T-helper 2 cell treated with Interferon-gamma antibody and Interleukin-4, amounts not matched to agents 100 ng/mL and 5 ng/mL, for 36 hours (primary cell): ENCODE measurements at regions not wholly inside any gene's neighbourhood (a gene's known extent, or its start where the extent isn't known, plus 50 kb on each side); places are given as distances from the start of the nearest gene placed in this dataset.

Source experiments
- intact Hi-C: fragments of 100-400 bp; cut with micrococcal nuclease; formaldehyde crosslinking; loops from one replicate; pipeline ENCODE4 v1.15.1; 2023

DNA sequence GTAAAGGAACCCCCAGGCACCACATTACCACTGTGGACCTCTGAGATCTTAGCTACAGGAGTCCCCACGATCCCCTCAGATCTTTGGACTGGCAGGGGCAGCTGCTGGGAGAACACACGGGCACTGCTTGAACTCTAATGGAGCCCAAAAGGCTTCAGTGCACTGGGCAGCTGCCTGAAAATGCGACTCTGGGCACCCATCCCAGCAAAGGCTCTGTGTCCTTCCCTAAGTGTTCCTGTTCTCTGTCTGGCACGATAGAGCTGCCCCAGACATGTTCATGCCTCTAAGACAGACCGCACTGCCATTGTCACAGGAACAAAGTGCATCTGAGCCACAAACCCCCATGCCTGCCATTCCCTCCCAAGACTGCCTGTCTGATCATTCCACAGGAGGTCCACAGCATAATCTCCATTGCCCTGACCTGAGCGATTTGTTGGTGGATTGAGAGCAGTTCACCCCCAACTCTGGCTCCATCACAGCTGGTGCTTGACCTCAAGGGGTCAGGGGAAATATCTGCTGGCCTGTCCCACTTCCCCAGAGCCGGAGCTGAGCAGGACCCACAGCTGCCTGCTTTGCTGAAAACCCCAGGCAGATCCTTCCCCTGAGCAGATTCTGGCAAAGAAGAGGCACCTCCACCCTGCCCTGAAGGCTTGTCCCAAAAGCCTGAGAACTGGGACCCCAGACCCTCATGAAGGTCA is 436.0 kb upstream of the INTU start:
- intact Hi-C loops = no loop called here

DNA sequence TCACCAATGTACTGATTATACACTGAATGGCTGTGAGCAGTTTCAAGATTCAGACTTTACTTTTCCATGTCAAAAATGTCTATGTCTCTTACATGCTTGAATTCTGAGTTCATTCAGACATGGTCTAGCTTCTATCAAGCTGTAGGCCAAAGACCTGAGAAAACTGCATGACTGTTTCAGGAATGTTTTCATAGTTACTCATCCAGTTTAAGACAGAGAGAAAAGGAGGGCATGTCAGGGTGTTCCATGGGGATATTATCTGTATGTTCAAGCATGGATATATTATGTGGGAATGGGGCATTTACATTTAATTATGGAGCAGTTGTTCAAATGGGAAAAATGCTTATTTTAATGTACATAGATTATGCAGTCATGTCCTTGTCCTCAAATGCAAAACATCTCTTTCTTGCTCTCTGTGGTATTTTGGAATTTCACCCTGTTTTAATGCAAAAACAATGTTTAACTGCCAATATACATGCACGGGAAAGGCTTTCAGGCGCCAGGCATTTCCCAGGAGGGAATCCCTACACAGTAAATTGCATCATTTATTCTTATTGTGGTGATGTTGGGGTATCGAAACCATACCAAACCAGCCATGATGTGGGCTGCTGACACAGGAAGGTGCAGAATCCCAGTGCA is 429.1 kb upstream of the INTU start:
- intact Hi-C loops = no loop called here

DNA sequence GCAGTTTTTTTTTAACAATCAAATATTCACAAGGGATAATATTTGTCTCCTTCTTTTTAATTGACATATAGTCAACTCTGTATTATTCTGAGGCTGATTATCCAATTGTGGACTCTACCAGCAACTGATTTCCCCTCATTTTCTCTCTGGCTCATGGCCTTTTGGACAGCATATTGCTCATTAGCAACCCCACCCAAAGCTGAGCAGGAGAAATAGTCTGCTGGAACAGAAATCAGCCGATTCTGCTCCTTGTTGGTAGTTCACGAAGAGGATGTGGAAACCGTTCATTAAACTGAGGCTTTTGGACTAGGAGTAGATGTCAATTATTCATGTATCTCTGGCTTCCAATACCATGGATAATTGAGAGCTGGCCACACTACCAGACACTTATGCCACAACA is 428.4 kb upstream of the INTU start:
- intact Hi-C loops = no loop called here

DNA sequence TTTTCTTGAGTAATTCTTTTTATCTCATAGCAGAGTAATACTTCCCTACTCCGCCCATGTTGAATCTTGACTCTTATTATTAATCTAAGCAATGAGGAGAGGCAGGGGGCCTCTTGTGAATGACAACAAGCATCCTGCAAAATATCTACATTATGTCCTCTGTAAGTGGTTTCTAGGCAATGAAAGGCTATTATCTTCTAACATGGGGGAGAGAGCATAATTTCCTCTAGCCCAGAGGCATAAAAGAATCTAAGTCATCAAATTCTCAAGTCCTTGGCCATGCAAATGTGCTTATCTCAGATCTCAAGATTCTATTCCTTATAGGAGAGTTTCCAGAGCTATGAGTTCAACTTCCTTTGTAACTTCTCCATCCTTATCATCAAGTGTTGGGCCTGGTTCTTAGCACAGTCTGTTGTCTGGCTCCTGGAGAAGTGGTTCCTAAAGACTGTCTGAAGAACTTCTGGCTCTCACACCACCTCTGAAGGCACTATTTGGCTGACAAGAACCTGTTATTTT is 423.1 kb upstream of the INTU start:
- intact Hi-C loops = no loop called here

DNA sequence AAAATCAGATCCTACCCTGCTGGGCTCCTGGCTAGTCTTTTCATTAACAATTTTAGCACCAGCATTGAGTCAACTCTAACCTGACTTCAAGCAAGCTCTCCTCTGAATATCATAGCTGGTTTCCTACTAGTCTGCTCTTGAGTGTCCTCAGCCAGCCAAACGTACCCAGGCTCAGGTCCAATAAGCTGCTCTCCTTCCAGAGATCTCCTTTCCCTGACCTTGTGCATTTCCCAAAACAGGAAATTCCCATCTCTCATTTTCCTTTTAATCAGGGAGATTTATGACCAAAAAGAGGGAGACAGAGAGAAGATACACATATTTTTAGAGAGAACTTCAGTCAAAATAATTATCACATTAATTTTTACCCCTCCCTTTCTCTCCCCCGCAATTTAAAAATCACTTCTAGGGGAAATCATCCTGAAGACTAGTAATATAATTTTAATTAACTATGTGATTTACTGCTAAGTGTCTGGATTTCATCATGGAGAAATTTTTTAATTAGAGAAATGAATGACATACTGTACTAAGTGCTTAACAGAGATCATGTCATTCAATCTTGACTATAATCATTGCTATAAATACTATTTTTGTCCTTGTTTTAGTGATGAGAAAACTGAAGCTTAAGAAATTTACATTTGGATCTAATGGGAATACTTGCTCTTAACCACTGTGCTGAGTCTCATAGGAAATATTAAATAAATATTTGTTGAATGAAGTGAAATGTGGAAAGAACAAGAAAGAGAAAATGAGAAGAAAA is 421.7 kb upstream of the INTU start:
- intact Hi-C loops = no loop called here

DNA sequence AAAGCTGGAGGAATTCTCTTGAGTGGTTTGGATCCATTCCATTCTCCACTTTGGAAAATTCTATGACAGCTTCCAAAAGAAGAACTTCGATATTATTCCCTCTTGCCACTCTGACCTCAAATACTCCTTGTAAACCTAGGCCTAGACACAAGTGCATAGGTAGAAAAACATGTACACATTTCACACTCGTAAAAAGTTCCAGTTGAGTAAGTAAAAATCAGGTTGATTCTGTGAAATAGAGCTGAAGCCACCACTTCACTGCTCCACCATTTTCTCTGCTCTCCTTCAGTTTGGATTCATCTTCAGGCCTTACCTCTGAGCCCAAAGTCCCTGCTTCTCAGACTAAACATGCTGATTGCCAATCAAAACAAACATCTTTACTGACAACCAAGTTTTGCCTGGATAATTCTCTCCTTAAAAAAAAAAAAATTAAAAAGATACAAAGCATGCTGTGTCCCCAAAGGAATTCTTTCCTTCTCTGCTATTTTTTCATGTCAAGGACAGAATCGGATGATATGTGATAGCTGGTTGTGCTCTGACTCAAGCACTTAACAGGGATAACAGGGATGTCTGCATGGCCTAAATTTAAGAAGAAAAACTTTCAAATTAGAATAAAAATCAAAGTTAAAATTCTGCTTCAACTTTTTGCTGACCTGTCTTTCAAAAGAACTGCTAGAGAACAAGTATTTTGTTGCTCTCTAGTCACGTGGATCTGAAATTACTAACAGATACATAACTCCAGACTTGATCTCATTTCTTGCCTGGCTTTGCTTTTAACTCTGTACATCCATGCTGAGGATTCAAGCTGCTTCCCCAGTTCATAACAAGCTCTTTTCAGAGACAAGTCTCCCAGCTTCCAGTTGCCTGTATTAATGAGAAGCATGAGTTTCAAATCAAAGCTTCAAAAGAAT is 420.9 kb upstream of the INTU start:
- intact Hi-C loops = no loop called here

DNA sequence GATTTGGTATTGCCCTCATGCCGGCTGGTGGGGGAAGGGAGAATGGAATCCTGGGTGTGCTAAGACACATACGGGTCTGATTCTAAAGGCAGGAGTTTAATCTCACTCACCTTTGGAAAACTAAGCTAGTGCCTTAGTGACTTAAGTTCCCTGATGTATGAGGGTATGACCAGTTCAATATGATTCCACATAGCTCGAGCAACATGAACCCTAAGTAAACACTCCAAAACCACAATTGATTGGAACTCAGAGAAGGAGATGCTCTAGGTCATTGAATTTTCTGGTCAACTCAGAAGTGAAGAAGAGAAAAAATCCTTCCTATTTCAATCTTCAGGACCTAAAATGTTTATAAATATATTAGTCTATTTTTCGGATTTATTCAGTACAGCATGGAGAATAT is 420.1 kb upstream of the INTU start:
- intact Hi-C loops = no loop called here

DNA sequence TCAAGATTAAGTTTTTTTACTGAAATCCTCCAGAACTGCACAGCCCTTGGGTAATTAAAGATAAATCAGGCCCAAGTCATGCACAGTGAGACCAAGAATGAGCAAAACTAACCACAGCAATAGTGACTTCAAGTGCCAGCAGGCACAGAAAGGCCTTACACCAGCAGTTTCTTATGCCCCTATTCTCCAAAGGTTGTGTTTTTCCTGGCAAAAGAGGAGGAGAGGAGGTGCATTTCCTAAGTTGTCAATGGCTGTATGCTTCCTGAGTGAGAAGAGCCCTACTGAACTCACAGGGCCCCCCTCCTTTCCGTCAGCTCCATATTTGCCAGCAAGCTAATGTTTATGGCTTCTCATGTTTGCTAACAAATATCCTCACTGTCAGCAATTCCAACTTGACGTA is 418.7 kb upstream of the INTU start:
- intact Hi-C loops = no loop called here

DNA sequence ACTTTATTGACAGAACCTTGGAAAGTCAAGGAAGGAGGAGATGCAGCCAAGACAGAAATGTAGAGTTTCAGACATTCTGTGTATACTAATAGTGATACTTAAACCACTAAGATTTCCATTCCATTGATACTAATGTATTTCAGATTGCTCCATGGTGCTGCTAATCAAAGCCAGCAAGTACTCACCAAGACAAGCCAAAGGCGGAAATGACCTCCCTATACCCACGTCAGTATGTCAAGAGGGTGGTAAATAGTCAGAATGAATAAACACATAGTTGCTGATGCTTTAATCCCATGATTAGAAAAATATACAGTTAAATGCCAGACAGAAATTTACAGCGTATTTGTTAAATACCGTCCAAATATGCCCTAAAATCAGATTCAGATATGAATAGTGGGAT is 417.8 kb upstream of the INTU start:
- intact Hi-C loops = no loop called here

DNA sequence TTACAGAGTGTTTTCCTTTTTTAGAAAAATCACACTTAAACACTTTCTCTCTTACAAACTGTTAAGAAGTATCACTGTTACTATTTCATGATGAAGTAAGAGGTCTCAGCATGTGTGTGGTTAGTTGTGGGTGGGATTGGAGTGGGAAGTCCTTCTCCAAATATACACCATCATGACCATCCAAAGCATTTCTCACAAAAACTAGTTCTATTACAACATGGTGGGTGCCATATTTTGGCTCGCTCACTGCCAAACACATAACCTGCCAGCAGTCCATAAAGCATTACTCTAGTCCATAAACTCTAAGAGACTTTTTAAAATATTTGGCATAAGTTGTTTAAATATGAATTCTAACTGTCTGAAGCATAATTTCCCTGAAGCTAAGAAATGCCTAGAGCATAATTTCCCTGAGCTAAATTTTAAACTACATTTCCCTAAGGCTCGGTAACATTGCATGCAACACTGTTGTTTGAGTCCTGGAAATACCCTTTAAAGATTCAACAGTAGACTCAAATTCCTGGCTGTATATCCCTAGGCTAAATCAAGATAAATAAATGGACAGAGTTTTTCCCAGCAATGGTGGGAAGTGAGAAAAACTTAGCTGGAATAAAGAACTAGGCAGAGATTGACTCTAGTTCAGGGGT is 415.0 kb upstream of the INTU start:
- intact Hi-C loops = no loop called here

DNA sequence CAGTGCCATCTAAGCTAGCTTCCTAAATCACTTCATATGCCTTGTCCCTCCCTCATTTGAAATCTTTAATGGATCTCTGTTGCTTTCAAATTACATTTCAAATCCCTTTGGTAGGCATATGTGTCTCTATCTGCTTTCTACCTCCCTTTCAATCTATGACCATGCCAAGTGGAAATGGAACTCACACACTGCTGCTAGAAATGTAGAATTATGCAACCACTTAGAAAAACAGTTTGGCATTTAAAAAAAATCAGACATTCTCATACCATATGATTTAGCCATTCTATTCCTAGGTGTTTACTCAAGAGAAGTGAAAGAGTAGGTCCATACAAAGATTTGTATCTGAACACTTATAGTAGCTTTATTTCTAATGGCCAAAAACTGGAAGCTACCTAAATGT is 413.5 kb upstream of the INTU start:
- intact Hi-C loops = no loop called here

DNA sequence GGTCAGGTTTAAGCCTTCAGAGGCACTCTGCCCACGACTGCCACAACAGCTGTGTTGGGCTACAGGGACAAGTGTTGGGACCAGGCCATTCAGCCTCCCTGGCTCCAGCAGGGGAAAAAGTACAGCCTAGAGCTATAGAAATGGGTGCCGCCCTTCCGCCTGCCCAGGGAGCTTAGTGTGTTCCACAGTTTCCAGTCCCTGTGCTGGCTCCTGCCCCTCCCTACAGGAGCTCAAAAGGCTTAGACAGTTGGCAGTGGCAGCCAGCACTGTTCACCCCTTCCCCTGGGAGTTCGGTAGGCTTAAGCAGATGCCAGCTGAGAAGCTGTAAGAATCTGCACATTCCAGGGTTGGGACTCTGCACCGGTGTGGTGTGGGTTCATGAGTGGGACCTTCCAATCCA is 408.2 kb upstream of the INTU start:
- intact Hi-C loops = no loop called here

DNA sequence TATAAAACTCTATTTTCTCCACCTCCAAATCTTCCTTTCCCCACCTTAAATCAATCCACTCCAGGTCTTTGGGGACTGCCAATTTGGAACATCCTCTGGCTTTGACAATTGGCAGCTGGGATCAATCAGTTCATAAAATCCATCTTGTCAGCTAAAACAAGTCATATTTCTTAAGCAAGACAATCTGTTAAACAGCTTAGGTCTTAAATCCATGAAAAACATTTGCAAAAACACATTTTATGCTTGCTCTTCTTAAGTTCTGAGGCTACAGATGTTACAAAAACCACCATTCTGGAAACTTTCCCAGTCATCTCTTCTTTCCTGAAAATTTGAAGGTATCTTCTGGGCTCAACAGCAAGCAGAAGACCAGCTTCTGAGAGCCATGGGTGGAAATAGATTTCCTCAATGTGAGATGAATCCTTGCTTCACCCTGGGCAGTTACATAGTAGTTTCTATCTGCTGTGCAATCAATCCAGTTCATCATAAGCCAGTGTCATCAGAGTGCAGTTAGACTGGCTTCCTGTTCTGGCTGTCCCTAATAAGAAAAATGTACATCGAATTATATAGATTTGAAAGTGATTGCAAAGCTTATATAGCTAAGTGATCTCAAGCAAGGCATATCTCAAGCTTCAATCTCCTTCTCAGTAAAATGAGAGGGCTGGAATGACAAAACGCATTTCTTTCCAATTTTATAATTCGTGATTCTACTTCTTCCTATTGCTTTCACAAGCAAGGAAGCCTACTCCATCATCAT is 402.7 kb upstream of the INTU start:
- intact Hi-C loops = no loop called here

DNA sequence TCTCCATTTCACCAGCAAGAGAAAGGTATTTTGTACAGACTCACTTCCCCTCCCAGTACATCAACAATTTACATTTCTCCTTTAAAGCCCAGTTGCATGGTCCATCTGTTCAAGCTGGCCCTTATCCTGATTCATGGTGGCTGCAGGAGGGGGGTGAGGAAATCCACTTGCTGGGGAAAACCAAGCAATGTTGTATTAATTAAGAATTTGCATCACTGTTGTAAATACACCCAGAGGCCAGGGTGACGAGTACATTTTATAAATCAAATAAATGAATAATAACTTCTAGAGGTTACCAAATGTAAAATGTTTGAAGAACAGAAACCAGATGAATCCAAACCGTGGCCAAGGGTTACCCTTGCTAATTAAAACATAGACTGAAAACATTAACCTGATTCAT is 395.9 kb upstream of the INTU start:
- intact Hi-C loops = no loop called here

DNA sequence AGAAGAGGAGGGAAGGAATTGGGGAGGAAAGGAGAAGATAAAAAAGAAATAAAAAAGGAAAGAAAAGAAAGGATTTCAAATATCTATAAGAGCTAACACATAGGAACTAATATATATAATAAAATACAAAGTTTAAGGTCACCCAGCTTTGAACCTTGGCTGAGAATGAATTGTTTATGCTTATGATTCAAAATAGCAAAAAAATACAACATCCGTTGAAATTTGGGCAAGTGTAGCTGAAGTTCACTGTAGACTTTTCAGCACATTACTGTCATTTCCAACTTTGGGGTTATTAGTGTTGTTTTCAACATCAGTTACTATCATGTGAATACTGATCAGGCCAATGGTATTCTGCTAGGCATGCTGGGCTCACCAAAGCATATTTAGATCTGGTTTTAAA is 395.2 kb upstream of the INTU start:
- intact Hi-C loops = no loop called here

DNA sequence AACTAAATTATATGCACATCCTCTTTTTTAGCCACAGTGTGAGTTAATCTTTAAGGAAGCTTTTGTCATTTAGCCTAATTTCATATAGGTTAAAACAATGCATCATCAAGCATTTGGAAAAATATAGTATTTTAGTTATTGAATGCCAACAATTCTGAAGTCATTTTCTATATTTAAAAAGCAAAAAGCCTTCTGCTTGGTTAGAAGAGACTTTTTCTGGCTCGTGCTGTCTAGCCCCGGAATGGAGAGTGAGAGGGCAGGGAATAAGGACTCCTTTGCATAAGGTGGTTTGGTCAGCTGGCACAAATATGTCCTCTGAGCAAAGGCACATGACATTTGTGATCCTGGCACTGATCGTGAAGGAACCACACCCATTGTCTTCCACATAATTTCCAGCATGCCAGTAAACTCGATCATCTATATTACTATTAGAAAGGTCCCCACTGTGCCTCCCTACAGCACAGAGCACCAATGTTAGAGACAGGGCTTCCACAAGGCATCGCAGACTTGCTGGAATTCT is 393.7 kb upstream of the INTU start:
- intact Hi-C loops = no loop called here

DNA sequence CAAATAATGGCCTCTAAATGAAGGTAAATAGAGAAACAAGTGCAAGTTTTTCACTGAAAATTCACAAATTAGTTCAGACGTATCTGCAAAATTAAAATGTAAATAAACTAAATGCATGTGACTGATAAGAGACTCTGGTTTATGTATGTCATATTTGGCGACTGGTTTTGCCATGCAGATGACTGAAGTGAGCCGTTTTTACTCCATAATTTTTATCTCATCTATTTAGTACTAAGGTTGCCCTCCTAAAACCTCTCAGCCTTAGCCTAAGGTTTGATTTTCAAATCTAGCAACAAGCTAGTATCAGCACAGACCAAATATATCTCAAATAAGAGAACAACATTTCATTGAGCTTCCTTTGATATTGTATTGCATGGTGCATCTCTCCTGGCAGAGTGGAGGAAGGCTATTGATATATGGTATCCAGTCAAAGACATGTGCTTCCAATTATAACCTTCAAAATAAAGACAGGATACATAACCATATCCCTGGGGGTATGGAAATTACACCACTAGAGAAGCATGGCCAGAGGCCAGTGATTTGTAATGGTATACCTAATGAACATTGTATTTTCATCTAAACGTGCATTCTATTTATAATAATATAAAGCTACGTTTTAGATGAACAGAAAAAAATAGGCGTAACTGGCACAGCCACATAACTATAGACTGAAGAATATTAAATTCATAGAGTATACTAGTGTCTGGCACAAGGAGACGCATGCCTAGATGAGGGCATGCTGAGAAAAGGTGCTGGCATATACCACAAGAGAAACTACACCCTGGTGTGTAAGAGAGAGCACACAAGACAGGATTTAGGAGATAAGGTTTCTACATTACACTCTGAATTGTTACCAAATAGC is 392.6 kb upstream of the INTU start:
- intact Hi-C loops = no loop called here

DNA sequence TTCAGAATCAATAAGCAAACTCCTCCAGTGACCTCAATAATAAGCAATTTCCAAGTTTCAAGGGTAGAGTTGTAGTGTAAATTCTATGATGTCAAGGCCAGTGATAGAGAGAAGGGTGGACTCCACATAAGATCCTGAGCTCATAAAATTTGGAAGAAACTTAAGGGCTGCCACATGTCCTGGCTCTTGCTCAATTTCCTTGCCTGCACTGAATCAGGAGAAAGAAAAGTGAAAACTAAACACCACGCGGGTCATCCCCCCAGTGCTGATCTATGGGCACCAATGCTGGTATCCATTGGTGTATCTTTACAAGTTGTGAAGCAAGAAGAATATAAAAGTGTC is 392.0 kb upstream of the INTU start:
- intact Hi-C loops = no loop called here

DNA sequence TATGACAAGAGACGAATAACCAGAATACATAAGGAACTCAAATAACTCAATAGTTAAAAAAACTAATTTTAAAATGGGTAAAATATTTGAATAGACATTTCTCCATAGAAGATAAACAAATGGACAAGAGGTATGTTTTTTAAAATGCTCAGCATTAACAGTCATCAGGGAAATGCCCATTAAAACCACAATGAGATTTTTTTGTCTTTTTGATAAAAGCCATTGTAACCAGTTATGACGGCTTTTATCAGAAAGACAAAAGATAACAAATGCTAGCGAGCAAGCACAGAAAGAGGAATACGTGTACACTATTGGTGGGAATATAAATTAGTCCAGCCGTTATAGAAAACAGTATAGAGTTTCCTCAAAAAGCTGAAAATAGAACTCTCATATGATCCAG is 388.2 kb upstream of the INTU start:
- intact Hi-C loops = no loop called here
